H1 (cell line): ENCODE measurements at regions not wholly inside any gene's neighbourhood (a gene's known extent, or its start where the extent isn't known, plus 50 kb on each side); places are given as distances from the start of the nearest gene placed in this dataset.
"Not testable (repeated sequence)": the region's sequence is repeated elsewhere in the genome, so short reads cannot be mapped to it uniquely, and the experiment has no call there.

Experiments
- CTCF ChIA-PET: fragments of 300-600 bp; sonication (Branson Sonifier 250); formaldehyde crosslinking; loops from one replicate; lab custom pipeline; 2021; ENCODE audit not compliant: partially characterized antibody; lab: Charles Lee
- POLR2A ChIA-PET: fragments of 300-600 bp; sonication (Branson Sonifier 250); formaldehyde crosslinking; loops from one replicate; lab custom pipeline; 2021; ENCODE audit warnings: inconsistent platforms; ENCODE audit not compliant: partially characterized antibody; lab: Charles Lee
- DNase-seq, 2 experiments: peaks; one replicate each; pipeline versions ENCODE4 v3.0.0 to v3.0.0-alpha.2; 2010 to 2022; ENCODE audit warnings: low spot score in 2 of 2, low read depth in 1 of 2, mixed read lengths in 1 of 2
- FAIRE-seq: peaks from 2 replicates; lab custom pipeline; 2011; peaks lifted over from hg19 to GRCh38; lab: Jason Lieb, UNC
- H2AFZ ChIP-seq: 2 replicates; pipeline ENCODE4 v1.8.1; 2012; ENCODE audit warnings: low read length, inconsistent platforms
- H2AK5ac ChIP-seq: 2 replicates; pipeline ENCODE4 v1.6.1; 2013; ENCODE audit warnings: low read depth, low read length
- H2BK120ac ChIP-seq: replicated peaks from 2 replicates; pipeline ENCODE3; 2013; ENCODE audit warnings: low read depth, low read length, inconsistent platforms
- H2BK12ac ChIP-seq: 2 replicates; pipeline ENCODE4 v1.6.1; 2013; ENCODE audit warnings: low read depth, low read length
- H2BK15ac ChIP-seq: 2 replicates; pipeline ENCODE4 v1.6.1; 2013; ENCODE audit warnings: low read length
- H2BK20ac ChIP-seq: 2 replicates; pipeline ENCODE4 v1.6.1; 2013; ENCODE audit warnings: low read length
- H2BK5ac ChIP-seq: 2 replicates; pipeline ENCODE4 v1.6.1; 2013; ENCODE audit warnings: low read depth, low read length
- H3K14ac ChIP-seq: 2 replicates; pipeline ENCODE4 v1.6.1; 2013; ENCODE audit warnings: inconsistent platforms; ENCODE audit not compliant: insufficient read length
- H3K18ac ChIP-seq: 2 replicates; pipeline ENCODE4 v1.6.1; 2013; ENCODE audit warnings: low read length; ENCODE audit errors: extremely low read depth
- H3K23ac ChIP-seq: 2 replicates; pipeline ENCODE4 v1.6.1; 2013; ENCODE audit warnings: inconsistent platforms; ENCODE audit not compliant: insufficient read length
- H3K23me2 ChIP-seq: 2 replicates; pipeline ENCODE4 v1.6.1; 2013; ENCODE audit warnings: low read depth, low read length
- H3K27ac ChIP-seq: 2 replicates; pipeline ENCODE4 v1.6.1; 2011; ENCODE audit warnings: low read depth, low read length, inconsistent platforms
- H3K27me3 ChIP-seq, 4 experiments: replicated peaks in 1 of 4; 1 replicate in 1 of 4; 2 replicates in 3 of 4; pipeline versions ENCODE4 v1.6.1 to v1.8.1; 2011 to 2013; ENCODE audit warnings: low read length in 3 of 4, mild to moderate bottlenecking in 3 of 4, inconsistent platforms in 2 of 4, mixed read lengths in 2 of 4, moderate library complexity in 1 of 4; ENCODE audit not compliant: control insufficient read depth in 3 of 4, insufficient read depth in 3 of 4; ENCODE audit errors: extremely low read depth in 1 of 4
- H3K36me3 ChIP-seq, 4 experiments: 2 replicates each; pipeline versions ENCODE4 v1.6.1 to v1.8.1; 2011 to 2013; ENCODE audit warnings: mild to moderate bottlenecking in 4 of 4, low read length in 3 of 4, moderate library complexity in 2 of 4, control low read depth in 1 of 4, inconsistent platforms in 1 of 4; ENCODE audit not compliant: insufficient read depth in 4 of 4, control insufficient read depth in 2 of 4
- H3K4ac ChIP-seq: replicated peaks from 2 replicates; pipeline ENCODE3; 2013; ENCODE audit warnings: low read length, low read depth, mixed read lengths, inconsistent platforms; ENCODE audit not compliant: insufficient read length
- H3K4me1 ChIP-seq, 4 experiments: replicated peaks in 1 of 4; 1 replicate in 1 of 4; 2 replicates in 3 of 4; pipeline versions ENCODE4 v1.6.1 to v1.8.1; 2011 to 2013; ENCODE audit warnings: low read length in 3 of 4, inconsistent platforms in 2 of 4, mixed read lengths in 1 of 4; ENCODE audit not compliant: insufficient read depth in 4 of 4, control insufficient read depth in 3 of 4
- H3K4me2 ChIP-seq, 2 experiments: 2 replicates each; pipeline versions ENCODE4 v1.6.1 to v1.8.1; 2011 to 2013; ENCODE audit warnings: low read depth in 2 of 2, low read length in 2 of 2, control low read depth in 1 of 2, inconsistent platforms in 1 of 2, mild to moderate bottlenecking in 1 of 2; ENCODE audit not compliant: insufficient read depth in 1 of 2
- H3K4me3 ChIP-seq, 4 experiments: fragments of 200-600, 300-600 bp in 1 of 4; sonication (generic), shearing (Covaris generic), sonication (Bioruptor Twin) in 1 of 4; 2 replicates each; pipeline versions ENCODE4 v1.5.1 to v1.8.1; 2011 to 2016; ENCODE audit warnings: low read length in 4 of 4, low read depth in 3 of 4, control low read depth in 2 of 4, inconsistent platforms in 2 of 4, mild to moderate bottlenecking in 2 of 4, mixed read lengths in 1 of 4, moderate library complexity in 1 of 4; ENCODE audit not compliant: insufficient read depth in 2 of 4; ENCODE audit errors: extremely low read depth in 1 of 4
- H3K56ac ChIP-seq: replicated peaks from 2 replicates; pipeline ENCODE3; 2013; ENCODE audit warnings: low read depth, mild to moderate bottlenecking, mixed read lengths, low read length, inconsistent platforms; ENCODE audit not compliant: insufficient read length
- H3K79me1 ChIP-seq: 2 replicates; pipeline ENCODE4 v1.6.1; 2013; ENCODE audit warnings: low read depth, low read length, control low read depth
- H3K79me2 ChIP-seq, 2 experiments: 2 replicates each; pipeline versions ENCODE4 v1.6.1 to v1.8.1; 2012 to 2013; ENCODE audit warnings: low read length in 2 of 2, mild to moderate bottlenecking in 2 of 2, inconsistent platforms in 1 of 2; ENCODE audit not compliant: insufficient read depth in 2 of 2, control insufficient read depth in 1 of 2
- H3K9ac ChIP-seq, 4 experiments: replicated peaks in 1 of 4; 1 replicate in 1 of 4; 2 replicates in 3 of 4; pipeline versions ENCODE4 v1.6.1 to v1.8.1; 2011 to 2013; ENCODE audit warnings: low read depth in 3 of 4, low read length in 3 of 4, control low read depth in 2 of 4, mild to moderate bottlenecking in 2 of 4, moderate library complexity in 2 of 4, inconsistent platforms in 1 of 4; ENCODE audit errors: extremely low read depth in 1 of 4
- H3K9me3 ChIP-seq, 2 experiments: 2 replicates each; pipeline versions ENCODE4 v1.6.1 to v1.8.1; 2012 to 2013; ENCODE audit warnings: mild to moderate bottlenecking in 2 of 2, moderate library complexity in 2 of 2, control low read depth in 1 of 2, inconsistent platforms in 1 of 2, low read depth in 1 of 2, low read length in 1 of 2, mixed read lengths in 1 of 2; ENCODE audit not compliant: insufficient read depth in 2 of 2
- H4K20me1 ChIP-seq, 2 experiments: replicated peaks in 1 of 2; 2 replicates each; pipeline versions ENCODE3 to v1.8.1; 2011 to 2013; ENCODE audit warnings: inconsistent platforms in 2 of 2, low read length in 2 of 2, mild to moderate bottlenecking in 1 of 2; ENCODE audit not compliant: insufficient read depth in 2 of 2, control insufficient read depth in 1 of 2
- H4K5ac ChIP-seq: 2 replicates; pipeline ENCODE4 v1.6.1; 2013; ENCODE audit warnings: low read length, low read depth, mixed read lengths, inconsistent platforms; ENCODE audit not compliant: insufficient read length
- H4K8ac ChIP-seq: 2 replicates; pipeline ENCODE4 v1.8.0; 2013; ENCODE audit warnings: mild to moderate bottlenecking, moderate library complexity, low read length, inconsistent platforms; ENCODE audit not compliant: insufficient read depth; ENCODE audit errors: extremely low read depth
- H4K91ac ChIP-seq: replicated peaks from 2 replicates; pipeline ENCODE3; 2013; ENCODE audit warnings: low read length, mixed read lengths, inconsistent platforms; ENCODE audit not compliant: insufficient read length
- WGBS, 2 experiments: shearing (Covaris generic) in 1 of 2; methylation state at CpG; one replicate each; pipeline versions ENCODE4 v1.1.6 to v1.1.7; 2013 to 2015; ENCODE audit warnings: low lambda C conversion rate in 2 of 2, mixed read lengths in 2 of 2, inconsistent platforms in 1 of 2, low coverage in 1 of 2, missing lambda C conversion rate in 1 of 2; ENCODE audit not compliant: insufficient replicate concordance in 2 of 2, insufficient coverage in 1 of 2, insufficient read length in 1 of 2; ENCODE audit errors: extremely low coverage in 1 of 2, missing lambda C conversion rate in 1 of 2; 5-methylcytosine and 5-hydroxymethylcytosine counted together

GRCh38 chr1:208739636-208740035, 495.5 kb upstream of the PLXNA2 start:
- H2BK20ac ChIP-seq, H4K91ac ChIP-seq, H3K4me2 ChIP-seq, H3K4me1 ChIP-seq, H2AFZ ChIP-seq, H4K5ac ChIP-seq, H2AK5ac ChIP-seq, H3K9ac ChIP-seq, DNase-seq, H3K4me3 ChIP-seq, H2BK120ac ChIP-seq, H3K36me3 ChIP-seq, H3K14ac ChIP-seq, H2BK5ac ChIP-seq, H4K8ac ChIP-seq, H3K79me1 ChIP-seq, H2BK12ac ChIP-seq, H3K23me2 ChIP-seq, FAIRE-seq, H3K23ac ChIP-seq, H2BK15ac ChIP-seq, H3K56ac ChIP-seq, H3K27ac ChIP-seq, H3K79me2 ChIP-seq, POLR2A ChIA-PET, H3K9me3 ChIP-seq, H3K27me3 ChIP-seq, H3K4ac ChIP-seq, H3K18ac ChIP-seq, H4K20me1 ChIP-seq: not testable (repeated sequence)
- CTCF ChIA-PET: interaction anchor here (0.6 kb wide), 1 partner anchor 348 kb away, joined by 3 read pairs; no protein-coding TSS in a partner anchor
- 90% methylated on average over 8 of the region's 20 CpGs; no CpG with 5 or more reads in 1 of the 2 experiments for WGBS, 2 experiments
